ENCODE measurements at regions not wholly inside any gene's neighbourhood (a gene's known extent, or its start where the extent isn't known, plus 50 kb on each side); places are given as distances from the start of the nearest gene placed in this dataset.

DNA sequence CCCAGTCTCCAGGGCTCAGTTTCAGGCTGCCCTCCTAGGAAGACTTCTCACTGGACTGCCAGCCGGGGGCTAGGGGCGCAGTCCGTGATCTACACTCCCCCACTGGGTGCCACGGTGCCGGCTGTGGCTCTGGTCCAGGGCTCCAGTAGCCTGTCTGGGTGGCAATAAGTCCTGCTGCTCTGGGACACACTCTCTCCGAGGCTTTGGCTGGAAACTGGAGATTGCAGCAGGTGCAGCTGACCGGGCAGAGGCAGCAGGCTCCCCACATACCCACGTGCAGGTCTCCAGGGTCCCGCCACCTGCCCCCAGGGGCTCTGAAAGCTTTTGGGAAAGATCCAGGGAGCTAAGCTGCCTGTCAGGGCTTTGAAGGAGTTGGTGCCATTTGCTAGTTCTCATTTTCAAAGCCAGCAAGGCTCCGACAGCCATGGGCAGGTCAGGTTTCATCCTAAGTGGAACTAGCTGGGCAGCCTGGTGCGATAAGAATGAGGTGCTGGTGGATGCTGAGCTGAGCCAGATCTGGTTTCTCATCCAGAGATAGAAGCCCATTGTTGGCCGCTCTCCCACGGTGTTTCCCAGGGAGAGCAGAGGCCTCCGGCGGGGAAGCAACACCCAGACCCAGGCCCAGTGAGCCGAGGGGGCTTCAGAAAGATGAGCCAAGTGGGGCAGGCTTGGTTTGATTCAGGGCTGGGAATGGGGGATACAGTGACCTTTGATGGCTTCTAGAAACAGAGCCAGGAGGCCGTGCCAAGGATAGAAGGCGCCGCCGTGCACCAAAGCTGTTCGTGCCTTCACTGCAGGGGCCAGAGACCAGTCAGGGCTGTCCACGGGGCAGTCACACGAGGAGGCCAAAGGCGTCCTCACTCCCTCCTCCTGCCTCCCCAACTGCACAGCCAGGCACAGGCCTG, 141.7 kb upstream of the GPC1 start:
- Histone ChIP-seq H3K27ac (ENCODE audit: control insufficient read depth, insufficient read depth) (no peak overlapping the region), H4K20me1 (ENCODE audit: control insufficient read depth, insufficient read depth) (no peaks in the 10 kb centered on the region), H3K4me2 (ENCODE audit: control insufficient read depth, insufficient read depth) (no peak overlapping the region), H3K4me1 (ENCODE audit: control insufficient read depth, insufficient read depth, low read length) (no peaks in the 10 kb centered on the region), H2AFZ (ENCODE audit: control insufficient read depth, low read depth, low read length) (no peak overlapping the region), H3K79me2 (ENCODE audit: control insufficient read depth, insufficient read depth, low read length) (no peaks in the 10 kb centered on the region), H3K36me3 (ENCODE audit: control insufficient read depth in 2 of 2, insufficient read depth in 2 of 2, low read length in 1 of 2) (no peaks in the 10 kb centered on the region), H3K9me3 (replicated peaks; ENCODE audit: control insufficient read depth, insufficient read depth, low read length) (no peaks in the 10 kb centered on the region), H3K27me3 (replicated peaks in 1 of 2; ENCODE audit: control insufficient read depth in 2 of 2, insufficient read depth in 2 of 2, low read length in 1 of 2) (0 out of 4 replicates have a peak, but pooled peaks cover 0 to 2% of the 10 kb centered on the region in 2 experiments), H3K9ac (ENCODE audit: control insufficient read depth, insufficient read depth, low read length) (no peak overlapping the region), H3K4me3 (no peak overlapping the region)
- ATAC-seq (no peak), FAIRE-seq (no peak), DNase-seq (ENCODE audit: low read depth, low spot score) (no peak)
- in situ Hi-C loops (cut with MboI): no loop called here
- ChIA-PET RAD21 (ENCODE audit: unreplicated experiment) (no interaction called here), SMC1A (ENCODE audit: uncharacterized antibody, unreplicated experiment) (no interaction called here), POLR2A (no interaction called here), CTCF (no interaction called here)
- WGBS (ENCODE audit: insufficient coverage, insufficient replicate concordance, low lambda C conversion rate, missing lambda C conversion rate): 30% methylated on average over 24 of the region's 24 CpGs
- TF ChIP-seq NR2F1 (conservative IDR thresholded peaks at IDR 0.05): no peak
- TF ChIP-seq, protein P1, sequence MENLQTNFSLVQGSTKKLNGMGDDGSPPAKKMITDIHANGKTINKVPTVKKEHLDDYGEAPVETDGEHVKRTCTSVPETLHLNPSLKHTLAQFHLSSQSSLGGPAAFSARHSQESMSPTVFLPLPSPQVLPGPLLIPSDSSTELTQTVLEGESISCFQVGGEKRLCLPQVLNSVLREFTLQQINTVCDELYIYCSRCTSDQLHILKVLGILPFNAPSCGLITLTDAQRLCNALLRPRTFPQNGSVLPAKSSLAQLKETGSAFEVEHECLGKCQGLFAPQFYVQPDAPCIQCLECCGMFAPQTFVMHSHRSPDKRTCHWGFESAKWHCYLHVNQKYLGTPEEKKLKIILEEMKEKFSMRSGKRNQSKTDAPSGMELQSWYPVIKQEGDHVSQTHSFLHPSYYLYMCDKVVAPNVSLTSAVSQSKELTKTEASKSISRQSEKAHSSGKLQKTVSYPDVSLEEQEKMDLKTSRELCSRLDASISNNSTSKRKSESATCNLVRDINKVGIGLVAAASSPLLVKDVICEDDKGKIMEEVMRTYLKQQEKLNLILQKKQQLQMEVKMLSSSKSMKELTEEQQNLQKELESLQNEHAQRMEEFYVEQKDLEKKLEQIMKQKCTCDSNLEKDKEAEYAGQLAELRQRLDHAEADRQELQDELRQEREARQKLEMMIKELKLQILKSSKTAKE (IDR thresholded peaks at IDR 0.05; ENCODE audit: low read depth, poor library complexity, severe bottlenecking): no peak
- no peak for TF ChIP-seq POLR2A (IDR thresholded peaks at IDR 0.05; ENCODE audit: low read depth, low read length)
- TF ChIP-seq, protein P2, sequence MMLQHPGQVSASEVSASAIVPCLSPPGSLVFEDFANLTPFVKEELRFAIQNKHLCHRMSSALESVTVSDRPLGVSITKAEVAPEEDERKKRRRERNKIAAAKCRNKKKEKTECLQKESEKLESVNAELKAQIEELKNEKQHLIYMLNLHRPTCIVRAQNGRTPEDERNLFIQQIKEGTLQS (IDR thresholded peaks at IDR 0.05; ENCODE audit: borderline replicate concordance, extremely low read depth, low read depth, low read length): no peak
- TF ChIP-seq HDGF (IDR thresholded peaks at IDR 0.05): no peak
- no peak for TF ChIP-seq GABPA (IDR thresholded peaks at IDR 0.05; ENCODE audit: low read depth)
- BruUV-seq (replicated peaks): no TSS peak
- intact Hi-C loops (cut with micrococcal nuclease; ENCODE audit: unreplicated experiment): no loop called here

All from GM12878 (cell line).